ENCODE measurements at regions not wholly inside any gene's neighbourhood (a gene's known extent, or its start where the extent isn't known, plus 50 kb on each side); places are given as distances from the start of the nearest gene placed in this dataset.
"Not testable (repeated sequence)": the region's sequence is repeated elsewhere in the genome, so short reads cannot be mapped to it uniquely, and the experiment has no call there.

DNA sequence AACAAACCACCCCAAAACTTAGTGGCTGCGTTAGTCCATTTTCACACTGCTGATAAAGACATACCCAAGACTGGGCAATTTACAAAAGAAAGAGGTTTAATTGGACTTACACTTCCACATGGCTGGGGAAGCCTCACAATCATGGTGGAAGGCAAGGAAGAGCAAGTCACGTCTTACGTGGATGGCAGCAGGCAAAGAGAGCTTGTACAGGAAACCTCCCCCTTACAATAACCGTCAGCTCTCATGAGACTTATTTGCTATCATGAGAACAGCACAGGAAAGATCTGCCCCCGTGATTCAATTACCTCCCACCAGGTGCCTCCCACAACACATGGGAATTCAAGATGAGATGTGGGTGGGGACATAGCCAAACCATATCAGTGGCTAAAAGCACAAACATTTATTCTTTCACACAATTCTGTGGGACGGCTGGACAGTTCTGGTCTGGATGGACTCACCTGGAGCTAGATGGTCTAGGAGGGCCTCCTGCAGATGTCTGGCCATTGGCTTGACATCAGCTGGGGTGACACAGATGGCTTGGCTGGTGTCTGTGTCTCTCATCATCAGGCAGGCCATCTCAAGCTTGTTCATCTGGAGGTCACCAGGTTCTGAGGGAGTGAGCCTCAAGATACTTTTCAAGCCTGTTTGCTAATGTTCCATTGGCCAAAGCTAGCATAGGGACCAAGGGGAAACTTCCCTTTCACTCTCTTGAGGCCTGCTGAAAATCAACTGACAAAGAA, 104.1 kb downstream of the SMIM20 start:
- TF ChIP-seq CTCF, POLR2A (IDR thresholded peaks at IDR 0.05): not testable (repeated sequence)
